GM19328 (cell line): ENCODE measurements at regions not wholly inside any gene's neighbourhood (a gene's known extent, or its start where the extent isn't known, plus 50 kb on each side); places are given as distances from the start of the nearest gene placed in this dataset.
A peak's percentile ranks its signal among the peaks of the same experiment; 100 is the strongest.

Experiments used
- ATAC-seq: cut with Tn5 transposase; IDR thresholded peaks from one replicate; pipeline ENCODE4 v1.9.1; 2021; ENCODE audit warnings: mild to moderate bottlenecking, moderate library complexity; ENCODE audit not compliant: unreplicated experiment

GRCh38 chr1:192518700-192519099 lies 56.9 kb upstream of the RGS1 start:
- peak; percentile 38 for ATAC-seq

- ATAC-seq, result no peak
These were observed 53.8 kb upstream of the RGS1 start for GRCh38 chr1:192521734-192522133.

GRCh38 chr1:192522673-192523072 lies 52.9 kb upstream of the RGS1 start:
- ATAC-seq, result no peak

GRCh38 chr1:192524223-192524622 lies 51.4 kb upstream of the RGS1 start:
- ATAC-seq, result no peak
